T-helper 2 cell (primary cell): ENCODE measurements at regions not wholly inside any gene's neighbourhood (a gene's known extent, or its start where the extent isn't known, plus 50 kb on each side); places are given as distances from the start of the nearest gene placed in this dataset.

ENCODE experiments used
- DNase-seq, 5 experiments: peaks; one replicate each; pipeline versions ENCODE4 v3.0.0 to v3.0.0-alpha.2; 2012 to 2022

DNA sequence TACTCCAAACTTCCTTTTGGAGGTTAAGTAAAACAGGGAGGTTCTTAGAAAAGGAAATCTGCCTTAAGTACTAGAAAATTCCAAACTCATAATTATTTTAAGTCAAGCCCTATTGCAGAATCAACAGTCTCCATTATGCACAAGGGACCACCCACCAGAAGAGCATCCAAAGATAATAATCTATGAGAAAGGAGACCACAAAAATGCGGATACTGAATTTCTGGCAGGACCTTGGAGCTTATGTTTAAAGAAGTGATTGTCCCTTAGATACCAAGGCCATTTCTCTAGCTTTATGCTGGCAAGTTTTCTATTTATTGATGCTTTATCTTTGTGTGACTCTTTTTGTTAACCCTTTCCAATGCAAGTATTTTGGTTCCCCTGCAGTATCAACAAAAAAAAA lies 404.0 kb upstream of the MMADHC start:
- DNase-seq = no peak

DNA sequence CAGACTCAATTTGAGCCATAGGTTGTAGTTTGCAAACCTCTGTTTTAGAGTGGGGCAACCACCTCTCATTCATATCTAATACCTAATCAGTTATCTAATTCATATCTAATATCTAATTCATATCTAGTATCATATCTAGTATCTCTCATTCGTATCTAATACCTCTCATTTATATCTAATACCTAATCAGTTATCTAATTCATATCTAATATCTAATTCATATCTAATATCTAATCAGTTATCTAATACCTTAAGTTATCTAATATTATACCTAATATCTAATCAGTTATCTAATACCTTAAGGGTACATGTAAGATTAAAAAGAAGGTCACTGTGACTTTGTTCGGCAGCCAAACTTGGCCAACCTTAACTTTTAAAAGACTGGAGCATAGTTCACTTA lies 403.4 kb upstream of the MMADHC start:
- DNase-seq = no peak

DNA sequence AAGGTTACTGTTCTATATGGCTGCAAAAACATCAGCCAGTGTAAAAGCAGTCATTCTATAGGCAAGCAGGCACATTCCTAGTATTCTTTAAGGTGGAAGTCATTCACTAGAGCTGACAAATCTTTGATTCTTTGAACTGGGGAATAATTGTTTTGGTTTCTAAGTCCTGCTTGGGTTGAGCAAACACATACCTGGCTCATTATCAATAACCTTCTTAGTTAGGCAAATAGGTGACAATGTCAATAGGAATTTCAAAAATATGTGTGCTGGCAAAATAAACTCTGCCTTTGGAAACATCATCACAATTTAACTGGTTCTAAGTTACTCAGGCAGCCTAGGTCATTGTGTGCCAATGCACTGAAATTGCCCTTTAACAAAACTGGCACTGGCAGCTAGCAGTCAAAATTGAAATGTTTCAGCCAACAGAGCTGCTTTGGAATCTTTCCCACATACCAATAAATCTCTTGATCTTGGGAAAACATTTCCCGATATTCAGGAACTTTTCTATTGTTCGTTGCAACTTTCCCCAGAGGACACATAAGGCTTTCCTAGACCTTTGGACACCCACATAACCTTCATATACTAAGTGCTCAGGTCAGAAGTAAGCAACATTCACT lies 402.0 kb upstream of the MMADHC start:
- no peak for DNase-seq

DNA sequence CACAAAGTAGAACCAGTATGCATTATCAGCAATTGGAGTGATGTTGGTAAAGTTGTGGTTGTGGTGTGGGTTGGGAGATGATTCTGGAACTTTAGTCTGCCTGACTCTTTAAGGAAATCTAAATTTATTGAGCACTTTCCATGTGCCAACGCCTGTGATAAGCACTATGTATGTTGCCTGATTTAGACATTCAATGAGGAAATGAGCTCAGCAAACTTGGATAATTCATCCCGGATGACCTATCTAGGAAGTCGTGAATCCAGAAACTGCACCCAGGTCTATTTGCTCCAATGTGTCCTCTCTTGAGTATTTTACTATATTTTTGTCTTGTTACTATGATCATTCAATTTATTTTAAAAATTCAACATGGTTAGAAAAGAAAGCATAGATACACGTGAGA lies 400.8 kb upstream of the MMADHC start:
- no peak for DNase-seq

DNA sequence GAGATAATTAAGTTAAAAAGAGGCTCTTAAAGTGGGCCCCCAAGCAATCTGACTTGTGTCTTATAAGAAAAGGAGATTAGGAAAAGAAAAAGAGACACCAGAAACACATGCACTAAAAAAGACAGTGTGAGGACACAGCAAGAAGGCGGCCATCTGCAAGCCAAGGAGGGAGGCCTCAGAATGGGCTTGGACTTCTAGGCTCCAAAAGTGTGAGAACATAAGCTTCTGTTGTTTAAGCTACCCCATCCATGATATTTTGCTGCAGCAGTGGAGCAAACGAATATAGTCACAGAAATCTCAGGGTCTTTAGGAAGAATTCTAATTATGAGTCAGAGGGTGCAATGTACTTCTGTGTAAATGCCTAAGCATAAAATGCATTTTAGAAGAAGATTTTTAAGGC lies 399.3 kb upstream of the MMADHC start:
- no peak for DNase-seq

- DNase-seq = no peak
Observed at GRCh38 chr2:149984311-149984710, 396.7 kb upstream of the MMADHC start.

DNA sequence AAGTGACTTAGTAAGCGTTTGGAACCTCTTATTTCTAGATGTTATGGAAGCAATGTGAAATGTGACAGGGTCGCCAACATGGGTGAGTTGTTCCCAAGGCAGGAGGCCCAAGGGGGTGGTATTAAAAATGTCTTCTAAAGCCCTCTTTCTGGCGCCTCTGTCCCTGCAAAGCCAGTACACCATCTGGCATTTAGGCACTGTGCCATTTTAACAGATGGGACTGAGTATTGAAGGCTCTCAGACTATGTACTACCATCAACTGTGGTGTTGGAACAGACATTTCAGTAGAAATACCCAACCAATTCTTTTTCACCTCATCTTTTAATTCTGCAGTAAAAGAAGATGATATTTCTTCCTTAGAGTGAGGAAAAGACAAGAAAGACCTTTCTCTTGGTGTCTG lies 384.5 kb upstream of the MMADHC start:
- DNase-seq = no peak

- DNase-seq = no peak
Observed at GRCh38 chr2:149954981-149955600, 367.5 kb upstream of the MMADHC start.

- DNase-seq = no peak
Observed at GRCh38 chr2:149953627-149954026, 366.1 kb upstream of the MMADHC start.

- no peak for DNase-seq
Observed at GRCh38 chr2:149931486-149931885, 343.9 kb upstream of the MMADHC start.

- DNase-seq = no peak
Observed at GRCh38 chr2:149928011-149928410, 340.4 kb upstream of the MMADHC start.

GRCh38 chr2:149926149-149926548 lies 338.6 kb upstream of the MMADHC start:
- no peak for DNase-seq

GRCh38 chr2:149924549-149925213 lies 337.1 kb upstream of the MMADHC start:
- no peak for DNase-seq

- DNase-seq = no peak
Observed at GRCh38 chr2:149924028-149924427, 336.5 kb upstream of the MMADHC start.

DNA sequence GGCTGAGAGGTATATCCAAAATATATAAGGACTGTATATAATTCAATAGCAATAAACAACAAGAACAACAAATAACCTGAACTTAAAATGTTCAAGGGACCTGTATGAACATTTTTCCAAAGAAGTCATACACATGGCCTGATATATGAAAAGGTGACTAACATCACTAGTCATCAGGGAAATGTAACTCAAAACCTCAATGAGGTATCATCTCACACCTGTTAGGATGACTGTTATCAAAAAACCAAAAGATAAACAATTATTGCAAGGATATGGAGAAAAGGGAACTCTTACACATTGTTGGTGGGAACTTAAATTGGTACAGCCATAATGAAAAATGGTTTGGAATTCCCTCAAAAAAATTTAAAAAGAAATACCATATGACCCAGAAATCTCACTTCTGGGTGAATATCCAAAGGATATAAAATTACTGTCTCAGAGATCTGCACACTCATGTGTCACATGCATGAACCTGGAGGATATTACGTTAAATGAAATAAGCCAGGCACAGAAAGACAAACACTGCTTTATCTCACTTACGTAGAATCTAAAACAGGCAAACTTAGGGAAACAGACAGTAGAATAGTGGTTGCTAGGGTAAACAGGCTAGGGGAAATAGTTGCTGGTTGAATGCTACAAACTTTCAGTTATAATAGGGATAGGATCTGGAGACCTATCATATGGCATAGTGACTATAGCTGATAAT lies 334.5 kb upstream of the MMADHC start:
- no peak for DNase-seq

DNA sequence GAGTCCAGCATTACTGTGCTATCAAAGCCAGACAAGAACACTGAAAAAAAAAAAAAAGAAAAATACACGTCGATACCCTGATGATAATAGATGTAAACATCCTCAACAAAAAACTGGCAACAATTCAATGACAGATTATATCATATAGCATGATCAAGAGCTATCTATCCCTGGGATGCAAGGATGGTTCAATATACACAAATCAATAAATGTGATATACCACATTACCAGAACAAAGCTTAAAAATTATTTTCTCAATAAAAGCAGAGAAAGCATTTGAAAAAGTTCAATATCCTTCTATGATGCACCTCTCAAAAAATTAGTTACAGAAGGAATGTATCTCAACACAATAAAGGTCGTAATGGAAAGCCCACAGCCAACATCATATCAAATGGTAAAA lies 332.8 kb upstream of the MMADHC start:
- DNase-seq = no peak

DNA sequence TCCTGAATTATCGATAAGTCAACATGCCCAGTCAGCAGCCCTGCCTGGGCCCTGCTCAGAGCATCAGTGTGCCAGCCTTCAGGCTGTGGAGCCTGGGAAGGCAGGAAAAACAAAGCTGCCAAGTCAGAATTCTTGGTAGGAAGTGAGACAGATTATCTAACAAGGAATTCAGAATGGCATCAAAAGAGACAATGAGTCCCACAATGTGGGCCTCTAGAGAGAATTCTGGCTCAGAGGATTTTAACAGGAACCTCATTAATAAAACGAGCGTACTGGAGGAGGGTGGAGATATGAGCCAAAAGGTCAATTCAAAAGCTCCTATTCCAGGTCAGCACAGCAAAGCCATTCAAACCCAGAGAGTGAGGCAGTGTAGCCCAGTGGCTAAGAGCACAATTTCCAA lies 327.6 kb upstream of the MMADHC start:
- DNase-seq = no peak

- DNase-seq = no peak
Observed at GRCh38 chr2:149908726-149909683, 321.4 kb upstream of the MMADHC start.

DNA sequence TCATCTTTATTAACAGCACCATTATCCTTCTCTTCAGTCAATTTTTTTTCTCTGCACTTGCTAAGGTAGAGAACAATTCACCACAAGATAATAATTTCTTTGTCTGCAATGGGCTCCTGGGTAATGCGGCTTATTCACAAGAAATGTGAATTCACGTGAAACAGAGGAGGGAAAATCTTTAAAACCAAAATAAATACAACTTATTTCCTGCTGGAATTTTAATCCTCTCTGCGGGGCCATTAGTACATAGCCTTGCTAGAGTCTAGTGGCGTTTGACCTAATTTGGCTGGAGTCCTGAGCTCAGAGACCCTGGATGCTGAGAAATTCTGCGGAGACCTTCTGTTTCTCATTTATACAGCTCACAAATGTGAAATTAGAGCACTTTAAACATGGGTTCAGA lies 319.3 kb upstream of the MMADHC start:
- no peak for DNase-seq

- no peak for DNase-seq
Observed at GRCh38 chr2:149904352-149905175, 317.0 kb upstream of the MMADHC start.

DNA sequence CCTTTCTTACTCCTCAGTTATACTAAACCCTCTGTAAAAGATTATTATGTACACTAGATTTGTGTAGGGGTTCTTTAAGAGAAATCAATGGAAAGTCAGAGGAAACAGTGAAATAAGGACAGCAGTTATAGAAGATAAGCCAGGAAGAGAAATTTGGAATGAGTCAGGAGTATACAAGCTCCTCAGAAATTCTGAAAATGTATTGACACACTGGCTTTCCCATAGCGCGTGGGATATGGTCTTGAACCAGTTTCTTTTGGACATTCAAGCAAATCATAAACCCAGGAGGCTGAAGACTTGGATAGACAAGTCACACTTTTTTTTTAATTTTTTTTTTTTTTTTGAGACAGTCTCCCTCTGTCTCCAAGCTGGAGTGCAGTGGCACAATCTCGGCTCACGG lies 316.1 kb upstream of the MMADHC start:
- no peak for DNase-seq

- DNase-seq = no peak
Observed at GRCh38 chr2:149902081-149902480, 314.5 kb upstream of the MMADHC start.
